ENCODE measurements at regions not wholly inside any gene's neighbourhood (a gene's known extent, or its start where the extent isn't known, plus 50 kb on each side); places are given as distances from the start of the nearest gene placed in this dataset.

DNA sequence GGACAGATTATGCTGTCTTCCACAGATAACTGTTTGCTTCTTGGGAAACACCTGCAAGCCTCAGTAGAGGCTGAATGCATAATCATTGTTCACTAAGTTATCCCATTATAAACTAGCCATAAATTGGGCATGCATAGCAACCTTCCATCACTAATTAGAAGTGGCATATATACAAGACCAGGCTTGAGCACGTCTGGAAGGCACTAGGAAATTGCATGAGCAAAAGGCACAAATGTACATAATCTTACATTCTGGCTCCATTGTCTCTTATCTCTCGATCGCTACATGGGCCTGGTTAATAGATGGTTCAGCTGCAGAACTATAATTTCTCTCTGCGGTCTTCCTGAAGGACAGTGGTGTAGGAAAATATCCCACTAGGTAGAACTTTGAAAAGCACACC, 679.2 kb downstream of the RPL10L start:
- H3K4me3 ChIP-seq (ENCODE audit: extremely low read depth in 1 of 4, insufficient read depth in 2 of 4, low read depth in 3 of 4, low read length in 4 of 4), result no peak overlapping the region
- H2BK120ac ChIP-seq (replicated peaks; ENCODE audit: low read depth, low read length), result no peak overlapping the region
- H2BK15ac ChIP-seq (ENCODE audit: low read length), result no peak overlapping the region
- H3K36me3 ChIP-seq (ENCODE audit: control insufficient read depth in 2 of 4, insufficient read depth in 4 of 4, low read length in 3 of 4), result no peaks in the 10 kb centered on the region
- no peak overlapping the region for H2BK12ac ChIP-seq (ENCODE audit: low read depth, low read length)
- ChIA-PET POLR2A (ENCODE audit: partially characterized antibody) (no interaction called here), CTCF (ENCODE audit: partially characterized antibody) (interaction anchor here (0.9 to 1.3 kb wide), 2 partner anchors 34 to 255 kb away, joined by 3 to 4 read pairs; no protein-coding TSS in a partner anchor)
- no peak overlapping the region for H2BK20ac ChIP-seq (ENCODE audit: low read length)
- H3K23me2 ChIP-seq (ENCODE audit: low read depth, low read length), result no peaks in the 10 kb centered on the region
- FAIRE-seq (no peak), DNase-seq (ENCODE audit: low read depth in 1 of 2, low spot score in 2 of 2) (no peak)
- no peak overlapping the region for H3K9ac ChIP-seq (replicated peaks in 1 of 4; ENCODE audit: extremely low read depth in 1 of 4, low read depth in 3 of 4, low read length in 3 of 4)
- H4K8ac ChIP-seq (ENCODE audit: extremely low read depth, insufficient read depth, low read length), result no peak overlapping the region
- H4K5ac ChIP-seq (ENCODE audit: insufficient read length, low read depth, low read length), result no peak overlapping the region
- H3K56ac ChIP-seq (replicated peaks; ENCODE audit: insufficient read length, low read depth, low read length), result no peak overlapping the region
- H3K4me2 ChIP-seq (ENCODE audit: insufficient read depth in 1 of 2, low read depth in 2 of 2, low read length in 2 of 2), result no peak overlapping the region
- H2AFZ ChIP-seq (ENCODE audit: low read length), result no peak overlapping the region
- no peak overlapping the region for H2AK5ac ChIP-seq (ENCODE audit: low read depth, low read length)
- H4K91ac ChIP-seq (replicated peaks; ENCODE audit: insufficient read length, low read length), result no peak overlapping the region
- H3K27me3 ChIP-seq (replicated peaks in 1 of 4; ENCODE audit: control insufficient read depth in 3 of 4, extremely low read depth in 1 of 4, insufficient read depth in 3 of 4, low read length in 3 of 4), result no peaks in the 10 kb centered on the region
- WGBS, 2 experiments (ENCODE audit: extremely low coverage in 1 of 2, insufficient coverage in 1 of 2, insufficient read length in 1 of 2, insufficient replicate concordance in 2 of 2, low coverage in 1 of 2, low lambda C conversion rate in 2 of 2, missing lambda C conversion rate in 1 of 2), result 93% methylated on average over 4 of the region's 4 CpGs; no CpG with 5 or more reads in 1 of the 2 experiments
- no peak overlapping the region for H3K18ac ChIP-seq (ENCODE audit: extremely low read depth, low read length)
- H3K14ac ChIP-seq (ENCODE audit: insufficient read length), result no peak overlapping the region
- no peaks in the 10 kb centered on the region; the same call in 1 of the 2 replicates for H3K79me1 ChIP-seq (ENCODE audit: low read depth, low read length)
- H2BK5ac ChIP-seq (ENCODE audit: low read depth, low read length), result no peak overlapping the region
- no peaks in the 10 kb centered on the region for H3K79me2 ChIP-seq (ENCODE audit: control insufficient read depth in 1 of 2, insufficient read depth in 2 of 2, low read length in 2 of 2)
- no peak overlapping the region for H3K23ac ChIP-seq (ENCODE audit: insufficient read length)
- H3K9me3 ChIP-seq (ENCODE audit: insufficient read depth in 2 of 2, low read depth in 1 of 2, low read length in 1 of 2), result no peaks in the 10 kb centered on the region
- H3K4me1 ChIP-seq (replicated peaks in 1 of 4; ENCODE audit: control insufficient read depth in 3 of 4, insufficient read depth in 4 of 4, low read length in 3 of 4), result no peaks in the 10 kb centered on the region
- no peaks in the 10 kb centered on the region for H4K20me1 ChIP-seq (replicated peaks in 1 of 2; ENCODE audit: control insufficient read depth in 1 of 2, insufficient read depth in 2 of 2, low read length in 2 of 2)
- H3K27ac ChIP-seq (ENCODE audit: low read depth, low read length), result no peak overlapping the region
- H3K4ac ChIP-seq (replicated peaks; ENCODE audit: insufficient read length, low read depth, low read length), result no peak overlapping the region
- TF ChIP-seq YY1 (IDR thresholded peaks at IDR 0.05; ENCODE audit: low read depth, low read length), result no peak
- TF ChIP-seq CBX5 (IDR thresholded peaks at IDR 0.05; ENCODE audit: low read depth, low read length), result no peak
- TF ChIP-seq, protein P1, sequence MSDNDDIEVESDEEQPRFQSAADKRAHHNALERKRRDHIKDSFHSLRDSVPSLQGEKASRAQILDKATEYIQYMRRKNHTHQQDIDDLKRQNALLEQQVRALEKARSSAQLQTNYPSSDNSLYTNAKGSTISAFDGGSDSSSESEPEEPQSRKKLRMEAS (IDR thresholded peaks at IDR 0.05), result no peak
- no peak for TF ChIP-seq EZH2 (IDR thresholded peaks at IDR 0.05; ENCODE audit: low read depth, low read length, severe bottlenecking)
- no peak for TF ChIP-seq KDM4A (IDR thresholded peaks at IDR 0.05; ENCODE audit: low read depth, low read length, severe bottlenecking)
- no peak for TF ChIP-seq BRCA1 (IDR thresholded peaks at IDR 0.05; ENCODE audit: low read depth, low read length)

All from H1 (cell line).